ENCODE measurements at regions not wholly inside any gene's neighbourhood (a gene's known extent, or its start where the extent isn't known, plus 50 kb on each side); places are given as distances from the start of the nearest gene placed in this dataset.

GRCh38 chr13:90768116-90768515 is 579.4 kb upstream of the MIR17HG start:
- no peak for TF ChIP-seq EZH2phosphoT487 (IDR thresholded peaks at IDR 0.05; ENCODE audit: borderline replicate concordance, low read length)
- no peak for TF ChIP-seq CTCF (IDR thresholded peaks at IDR 0.05; ENCODE audit: low read depth, low read length, poor library complexity, severe bottlenecking)
- H3K4me2 ChIP-seq (ENCODE audit: low read length), result no peak overlapping the region
- H3K27ac ChIP-seq (ENCODE audit: low read depth, low read length), result no peak overlapping the region
- no peaks in the 10 kb centered on the region for H3K4me1 ChIP-seq (ENCODE audit: control insufficient read depth, low read length)
- H3K27me3 ChIP-seq (ENCODE audit: control insufficient read depth, low read length), result no peaks in the 10 kb centered on the region
- H3K79me2 ChIP-seq (ENCODE audit: control insufficient read depth, low read length), result no peaks in the 10 kb centered on the region
- no peaks in the 10 kb centered on the region for H3K36me3 ChIP-seq (ENCODE audit: control insufficient read depth, low read length)
- H3K4me3 ChIP-seq (ENCODE audit: low read length), result no peak overlapping the region
- no peaks in the 10 kb centered on the region for H3K9me2 ChIP-seq (replicated peaks; ENCODE audit: control insufficient read depth, low read length)
- no peaks in the 10 kb centered on the region for H3F3A ChIP-seq (ENCODE audit: control insufficient read depth, insufficient read depth)
- no peaks in the 10 kb centered on the region for H4K20me1 ChIP-seq (ENCODE audit: control insufficient read depth, insufficient read depth, low read depth, low read length)
- H3K9me3 ChIP-seq (ENCODE audit: control insufficient read depth, insufficient read depth, low read length), result no peaks in the 10 kb centered on the region

- H3K4me3 ChIP-seq (ENCODE audit: low read length), result no peak overlapping the region
- H3F3A ChIP-seq (ENCODE audit: control insufficient read depth, insufficient read depth), result no peaks in the 10 kb centered on the region
- TF ChIP-seq CTCF (IDR thresholded peaks at IDR 0.05; ENCODE audit: low read depth, low read length, poor library complexity, severe bottlenecking), result no peak
- TF ChIP-seq EZH2phosphoT487 (IDR thresholded peaks at IDR 0.05; ENCODE audit: borderline replicate concordance, low read length), result no peak
- H3K4me2 ChIP-seq (ENCODE audit: low read length), result no peak overlapping the region
- no peaks in the 10 kb centered on the region for H3K27me3 ChIP-seq (ENCODE audit: control insufficient read depth, low read length)
- no peaks in the 10 kb centered on the region for H3K9me3 ChIP-seq (ENCODE audit: control insufficient read depth, insufficient read depth, low read length)
- H3K9me2 ChIP-seq (replicated peaks; ENCODE audit: control insufficient read depth, low read length), result no peaks in the 10 kb centered on the region
- H3K27ac ChIP-seq (ENCODE audit: low read depth, low read length), result no peak overlapping the region
- no peaks in the 10 kb centered on the region for H3K4me1 ChIP-seq (ENCODE audit: control insufficient read depth, low read length)
- H3K36me3 ChIP-seq (ENCODE audit: control insufficient read depth, low read length), result no peaks in the 10 kb centered on the region
- no peaks in the 10 kb centered on the region for H3K79me2 ChIP-seq (ENCODE audit: control insufficient read depth, low read length)
- no peaks in the 10 kb centered on the region for H4K20me1 ChIP-seq (ENCODE audit: control insufficient read depth, insufficient read depth, low read depth, low read length)
Measured at GRCh38 chr13:90769387-90769786, 578.1 kb upstream of the MIR17HG start.

GRCh38 chr13:90770334-90770733 is 577.2 kb upstream of the MIR17HG start:
- no peaks in the 10 kb centered on the region for H3K4me1 ChIP-seq (ENCODE audit: control insufficient read depth, low read length)
- no peaks in the 10 kb centered on the region for H3K36me3 ChIP-seq (ENCODE audit: control insufficient read depth, low read length)

More at GRCh38 chr13:90770334-90770733, 577.2 kb upstream of the MIR17HG start:
- no peaks in the 10 kb centered on the region for H3K9me2 ChIP-seq (replicated peaks; ENCODE audit: control insufficient read depth, low read length)
- H4K20me1 ChIP-seq (ENCODE audit: control insufficient read depth, insufficient read depth, low read depth, low read length), result no peaks in the 10 kb centered on the region
- no peak for TF ChIP-seq EZH2phosphoT487 (IDR thresholded peaks at IDR 0.05; ENCODE audit: borderline replicate concordance, low read length)
- TF ChIP-seq CTCF (IDR thresholded peaks at IDR 0.05; ENCODE audit: low read depth, low read length, poor library complexity, severe bottlenecking), result no peak
- no peaks in the 10 kb centered on the region for H3K27me3 ChIP-seq (ENCODE audit: control insufficient read depth, low read length)
- no peak overlapping the region for H3K4me3 ChIP-seq (ENCODE audit: low read length)
- no peak overlapping the region for H3K27ac ChIP-seq (ENCODE audit: low read depth, low read length)
- H3K79me2 ChIP-seq (ENCODE audit: control insufficient read depth, low read length), result no peaks in the 10 kb centered on the region
- H3F3A ChIP-seq (ENCODE audit: control insufficient read depth, insufficient read depth), result no peaks in the 10 kb centered on the region
- no peak overlapping the region for H3K4me2 ChIP-seq (ENCODE audit: low read length)
- H3K9me3 ChIP-seq (ENCODE audit: control insufficient read depth, insufficient read depth, low read length), result no peaks in the 10 kb centered on the region
